ENCODE measurements at regions not wholly inside any gene's neighbourhood (a gene's known extent, or its start where the extent isn't known, plus 50 kb on each side); places are given as distances from the start of the nearest gene placed in this dataset.

- no peak overlapping the region for H2AFZ ChIP-seq (ENCODE audit: low read depth)
- no peaks in the 10 kb centered on the region for H3K4me1 ChIP-seq (ENCODE audit: low read depth, poor library complexity, severe bottlenecking)
- TF ChIP-seq CTCF (conservative IDR thresholded peaks at IDR 0.05; ENCODE audit: low read depth, low read length), result no peak
- H3K9ac ChIP-seq, result no peak overlapping the region
- H3K27me3 ChIP-seq (ENCODE audit: insufficient read depth, low read depth), result no peaks in the 10 kb centered on the region
- H3K4me3 ChIP-seq (IDR thresholded peaks at IDR 0.05; ENCODE audit: insufficient read depth, low read depth, low read length), result no peak overlapping the region
- H3K27ac ChIP-seq, result no peak overlapping the region
- no peaks in the 10 kb centered on the region for H4K20me1 ChIP-seq (ENCODE audit: insufficient read depth)
- no peak overlapping the region for H3K4me2 ChIP-seq
- no peaks in the 10 kb centered on the region for H3K36me3 ChIP-seq (ENCODE audit: insufficient read depth)
- H3K79me2 ChIP-seq (ENCODE audit: insufficient read depth, low read depth), result no peaks in the 10 kb centered on the region
These were observed 282.0 kb upstream of the PPFIA2 start for GRCh38 chr12:82040987-82041743.

GRCh38 chr12:82034769-82035168, 275.6 kb upstream of the PPFIA2 start:
- Histone ChIP-seq H3K4me1 (ENCODE audit: low read depth, poor library complexity, severe bottlenecking) (no peaks in the 10 kb centered on the region), H3K79me2 (ENCODE audit: insufficient read depth, low read depth) (no peaks in the 10 kb centered on the region)
- no peak for TF ChIP-seq CTCF (conservative IDR thresholded peaks at IDR 0.05; ENCODE audit: low read depth, low read length)

GRCh38 chr12:82029936-82030335, 270.8 kb upstream of the PPFIA2 start:
- Histone ChIP-seq H3K9ac (no peak overlapping the region), H3K4me2 (no peak overlapping the region), H2AFZ (ENCODE audit: low read depth) (no peak overlapping the region), H3K27ac (no peak overlapping the region), H3K79me2 (ENCODE audit: insufficient read depth, low read depth) (no peaks in the 10 kb centered on the region), H3K4me3 (IDR thresholded peaks at IDR 0.05; ENCODE audit: insufficient read depth, low read depth, low read length) (no peak overlapping the region), H3K4me1 (ENCODE audit: low read depth, poor library complexity, severe bottlenecking) (no peaks in the 10 kb centered on the region), H3K36me3 (ENCODE audit: insufficient read depth) (no peaks in the 10 kb centered on the region), H3K27me3 (ENCODE audit: insufficient read depth, low read depth) (no peaks in the 10 kb centered on the region), H4K20me1 (ENCODE audit: insufficient read depth) (no peaks in the 10 kb centered on the region)
- no peak for TF ChIP-seq CTCF (conservative IDR thresholded peaks at IDR 0.05; ENCODE audit: low read depth, low read length)

More at GRCh38 chr12:82034769-82035168, 275.6 kb upstream of the PPFIA2 start:
- Histone ChIP-seq H3K27me3 (ENCODE audit: insufficient read depth, low read depth) (no peaks in the 10 kb centered on the region), H3K9ac (no peak overlapping the region), H3K4me2 (no peak overlapping the region), H2AFZ (ENCODE audit: low read depth) (no peak overlapping the region), H3K4me3 (IDR thresholded peaks at IDR 0.05; ENCODE audit: insufficient read depth, low read depth, low read length) (no peak overlapping the region), H3K36me3 (ENCODE audit: insufficient read depth) (no peaks in the 10 kb centered on the region), H3K27ac (no peak overlapping the region), H4K20me1 (ENCODE audit: insufficient read depth) (no peaks in the 10 kb centered on the region)

GRCh38 chr12:82028772-82029171, 269.6 kb upstream of the PPFIA2 start:
- Histone ChIP-seq H3K9ac (no peak overlapping the region), H3K4me3 (IDR thresholded peaks at IDR 0.05; ENCODE audit: insufficient read depth, low read depth, low read length) (no peak overlapping the region), H3K4me2 (no peak overlapping the region), H3K27ac (no peak overlapping the region), H3K79me2 (ENCODE audit: insufficient read depth, low read depth) (no peaks in the 10 kb centered on the region), H3K27me3 (ENCODE audit: insufficient read depth, low read depth) (no peaks in the 10 kb centered on the region), H2AFZ (ENCODE audit: low read depth) (no peak overlapping the region), H3K4me1 (ENCODE audit: low read depth, poor library complexity, severe bottlenecking) (no peaks in the 10 kb centered on the region), H4K20me1 (ENCODE audit: insufficient read depth) (no peaks in the 10 kb centered on the region), H3K36me3 (ENCODE audit: insufficient read depth) (no peaks in the 10 kb centered on the region)
- TF ChIP-seq CTCF (conservative IDR thresholded peaks at IDR 0.05; ENCODE audit: low read depth, low read length), result no peak

Data from KMS-11 (cell line).